Trophoblast cell (in vitro differentiated cells and primary cell): ENCODE measurements at regions not wholly inside any gene's neighbourhood (a gene's known extent, or its start where the extent isn't known, plus 50 kb on each side); places are given as distances from the start of the nearest gene placed in this dataset.

ENCODE experiments used
- DNase-seq, 2 donors: peaks; one replicate each; pipeline ENCODE4 v3.0.0-alpha.2; 2016
- H2AFZ ChIP-seq: 2 replicates; pipeline ENCODE4 v1.6.1; 2013; ENCODE audit warnings: low read length, moderate library complexity, mild to moderate bottlenecking; ENCODE audit not compliant: insufficient read depth, poor library complexity
- H2AK5ac ChIP-seq: 2 replicates; pipeline ENCODE4 v1.6.1; 2013; ENCODE audit warnings: mild to moderate bottlenecking, low read length
- H2BK120ac ChIP-seq: 2 replicates; pipeline ENCODE4 v1.6.1; 2013; ENCODE audit warnings: low read length, mild to moderate bottlenecking, moderate library complexity; ENCODE audit not compliant: insufficient read depth, poor library complexity
- H2BK12ac ChIP-seq: 2 replicates; pipeline ENCODE4 v1.6.1; 2013; ENCODE audit warnings: mild to moderate bottlenecking, low read length, moderate library complexity
- H2BK5ac ChIP-seq: 2 replicates; pipeline ENCODE4 v1.6.1; 2013; ENCODE audit warnings: low read length, low read depth, moderate library complexity, mild to moderate bottlenecking; ENCODE audit not compliant: poor library complexity
- H3K14ac ChIP-seq: 2 replicates; pipeline ENCODE4 v1.6.1; 2013; ENCODE audit warnings: mild to moderate bottlenecking, low read length
- H3K18ac ChIP-seq: 2 replicates; pipeline ENCODE4 v1.6.1; 2013; ENCODE audit warnings: mild to moderate bottlenecking, low read length
- H3K23ac ChIP-seq: 2 replicates; pipeline ENCODE4 v1.6.1; 2013; ENCODE audit warnings: low read length
- H3K27ac ChIP-seq: 2 replicates; pipeline ENCODE4 v1.5.1; 2013; ENCODE audit warnings: low read depth, mild to moderate bottlenecking, inconsistent platforms, low read length, moderate library complexity
- H3K27me3 ChIP-seq: 2 replicates; pipeline ENCODE4 v1.6.1; 2013; ENCODE audit warnings: inconsistent platforms, mild to moderate bottlenecking, low read length, moderate library complexity; ENCODE audit not compliant: insufficient read depth
- H3K36me3 ChIP-seq, 2 experiments: 1 replicate in 1 of 2; 2 replicates in 1 of 2; pipeline ENCODE4 v1.6.1; 2013; ENCODE audit warnings: low read length in 2 of 2, mild to moderate bottlenecking in 2 of 2, moderate library complexity in 1 of 2; ENCODE audit not compliant: insufficient read depth in 2 of 2, control insufficient read depth in 1 of 2
- H3K4ac ChIP-seq: 2 replicates; pipeline ENCODE4 v1.6.1; 2013; ENCODE audit warnings: low read depth, mild to moderate bottlenecking, low read length, moderate library complexity
- H3K4me1 ChIP-seq, 2 experiments: 1 replicate in 1 of 2; 2 replicates in 1 of 2; pipeline ENCODE4 v1.6.1; 2013; ENCODE audit warnings: low read length in 2 of 2, mild to moderate bottlenecking in 2 of 2, moderate library complexity in 1 of 2; ENCODE audit not compliant: insufficient read depth in 2 of 2, control insufficient read depth in 1 of 2
- H3K4me2 ChIP-seq: 2 replicates; pipeline ENCODE4 v1.6.1; 2013; ENCODE audit warnings: inconsistent platforms, mild to moderate bottlenecking, low read length, moderate library complexity
- H3K4me3 ChIP-seq: 2 replicates; pipeline ENCODE4 v1.5.1; 2013; ENCODE audit warnings: mild to moderate bottlenecking, low read depth, low read length, inconsistent platforms
- H3K79me1 ChIP-seq: one replicate; pipeline ENCODE4 v1.6.1; 2013; ENCODE audit warnings: low read length
- H3K79me2 ChIP-seq: 2 replicates; pipeline ENCODE4 v1.6.1; 2013; ENCODE audit warnings: low read length, mild to moderate bottlenecking; ENCODE audit not compliant: control insufficient read depth, insufficient read depth, poor library complexity
- H3K9ac ChIP-seq: 2 replicates; pipeline ENCODE4 v1.6.1; 2013; ENCODE audit warnings: mild to moderate bottlenecking, low read length
- H3K9me3 ChIP-seq: 2 replicates; pipeline ENCODE4 v1.6.1; 2013; ENCODE audit warnings: low read depth, mild to moderate bottlenecking, control low read depth, inconsistent platforms, low read length; ENCODE audit not compliant: insufficient read depth
- H4K12ac ChIP-seq: 2 replicates; pipeline ENCODE4 v1.6.1; 2013; ENCODE audit warnings: low read depth, mild to moderate bottlenecking, low read length, moderate library complexity
- H4K8ac ChIP-seq: 2 replicates; pipeline ENCODE4 v1.6.1; 2013; ENCODE audit warnings: low read depth, mild to moderate bottlenecking, low read length, moderate library complexity
- H4K91ac ChIP-seq: one replicate; pipeline ENCODE4 v1.6.1; 2013; ENCODE audit warnings: low read depth, mild to moderate bottlenecking, low read length, moderate library complexity
- WGBS: extraction: QIAGEN DNeasy Blood & Tissue Kit; methylation state at CpG from one replicate; pipeline ENCODE4 v1.1.7; 2013; ENCODE audit warnings: missing lambda C conversion rate; ENCODE audit not compliant: insufficient read length, insufficient coverage; ENCODE audit errors: extremely low coverage; 5-methylcytosine and 5-hydroxymethylcytosine counted together

DNA sequence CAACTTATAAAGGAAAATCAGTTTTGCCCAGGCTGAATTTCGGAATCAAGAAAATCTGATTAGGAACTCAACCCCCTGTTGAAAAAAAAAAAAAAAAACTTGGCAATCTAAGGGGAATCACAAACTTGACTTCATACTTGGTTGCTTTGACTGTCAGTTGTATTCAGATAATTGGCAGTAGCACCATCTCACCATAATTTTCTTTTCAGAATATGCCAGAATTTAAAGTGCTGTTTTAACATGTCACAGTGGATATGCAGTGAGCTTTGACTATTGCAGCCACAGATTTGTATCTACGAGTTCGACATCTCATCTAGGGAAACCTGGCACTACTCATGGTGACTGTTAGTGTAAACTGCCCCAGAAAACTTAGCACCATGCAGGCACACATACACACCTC, 761.4 kb upstream of the KLHL29 start:
- no peaks in the 10 kb centered on the region for H3K79me2 ChIP-seq
- H3K18ac ChIP-seq = no peak overlapping the region
- DNase-seq = no peak
- no peak overlapping the region for H4K8ac ChIP-seq
- no peak overlapping the region for H3K27ac ChIP-seq
- no peak overlapping the region for H3K14ac ChIP-seq
- H3K4me1 ChIP-seq = no peaks in the 10 kb centered on the region
- H3K4ac ChIP-seq = no peak overlapping the region
- no peak overlapping the region for H2BK5ac ChIP-seq
- no peaks in the 10 kb centered on the region for H3K9me3 ChIP-seq
- H3K23ac ChIP-seq = no peak overlapping the region
- H4K91ac ChIP-seq = no peak overlapping the region
- no peaks in the 10 kb centered on the region for H3K27me3 ChIP-seq
- H2AFZ ChIP-seq = no peak overlapping the region
- H4K12ac ChIP-seq = no peak overlapping the region
- H2BK12ac ChIP-seq = no peak overlapping the region
- H2AK5ac ChIP-seq = no peak overlapping the region
- H2BK120ac ChIP-seq = no peak overlapping the region
- no peak overlapping the region for H3K9ac ChIP-seq
- no peak overlapping the region for H3K4me2 ChIP-seq
- H3K4me3 ChIP-seq = no peak overlapping the region
- no CpG with 5 or more reads among the region's 3 CpGs for WGBS
- no peaks in the 10 kb centered on the region for H3K36me3 ChIP-seq
- H3K79me1 ChIP-seq = no peaks in the 10 kb centered on the region

DNA sequence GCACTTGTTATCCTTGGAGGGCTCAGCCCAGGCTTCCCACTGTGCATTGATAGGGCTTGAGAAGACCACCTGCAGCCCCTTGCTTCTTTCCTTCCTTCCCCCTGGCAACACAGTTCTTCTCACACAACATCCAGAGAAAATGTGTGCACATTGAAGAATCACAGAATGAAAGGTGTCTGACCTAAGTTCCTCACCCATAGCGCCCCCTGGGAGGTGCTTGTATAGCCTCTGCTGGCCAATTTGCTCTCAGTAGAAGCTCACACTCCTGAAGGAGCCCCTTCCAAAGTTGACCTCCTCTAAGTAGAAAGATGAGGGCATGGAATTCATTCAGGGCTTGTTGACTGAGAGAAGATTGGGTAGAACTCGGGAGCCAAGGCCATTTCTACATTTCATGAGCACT, 758.4 kb upstream of the KLHL29 start:
- no CpG with 5 or more reads among the region's 2 CpGs for WGBS
- H3K9ac ChIP-seq = no peak overlapping the region
- no peak for DNase-seq
- no peak overlapping the region for H3K18ac ChIP-seq
- H3K4me3 ChIP-seq = no peak overlapping the region
- no peak overlapping the region for H4K8ac ChIP-seq
- H3K4me2 ChIP-seq = no peak overlapping the region
- no peak overlapping the region for H4K91ac ChIP-seq
- H3K4me1 ChIP-seq = no peaks in the 10 kb centered on the region
- no peaks in the 10 kb centered on the region for H3K36me3 ChIP-seq
- no peaks in the 10 kb centered on the region for H3K79me1 ChIP-seq
- no peak overlapping the region for H3K23ac ChIP-seq
- no peak overlapping the region for H4K12ac ChIP-seq
- no peak overlapping the region for H2BK120ac ChIP-seq
- no peak overlapping the region for H2AFZ ChIP-seq
- H3K9me3 ChIP-seq = no peaks in the 10 kb centered on the region
- H2AK5ac ChIP-seq = no peak overlapping the region
- no peak overlapping the region for H3K4ac ChIP-seq
- H3K79me2 ChIP-seq = no peaks in the 10 kb centered on the region
- H3K14ac ChIP-seq = no peak overlapping the region
- H2BK12ac ChIP-seq = no peak overlapping the region
- no peak overlapping the region for H3K27ac ChIP-seq
- H3K27me3 ChIP-seq = no peaks in the 10 kb centered on the region
- no peak overlapping the region for H2BK5ac ChIP-seq

DNA sequence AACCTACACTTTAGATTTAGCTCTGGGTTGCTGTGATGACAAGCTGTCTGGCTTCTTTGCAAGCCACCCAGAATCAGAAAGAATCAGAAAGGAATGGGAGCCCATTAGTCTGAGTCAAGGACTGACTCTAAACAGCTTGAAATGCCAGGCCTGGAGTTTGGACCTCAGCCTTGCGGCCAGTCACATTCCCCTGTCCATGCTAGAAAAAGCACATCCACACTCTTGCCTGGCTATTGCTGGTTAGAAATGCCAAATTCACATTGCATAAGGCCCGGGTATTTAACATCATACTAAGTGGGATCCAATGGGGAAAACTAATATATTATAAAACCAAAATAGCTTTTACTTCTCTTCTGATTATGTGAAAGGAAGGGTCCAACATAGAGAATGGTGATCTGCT, 756.8 kb upstream of the KLHL29 start:
- Histone ChIP-seq H3K27me3 (no peaks in the 10 kb centered on the region), H3K4me3 (no peak overlapping the region), H2AK5ac (no peak overlapping the region), H4K91ac (no peak overlapping the region), H2BK12ac (no peak overlapping the region), H2AFZ (no peak overlapping the region), H3K9ac (no peak overlapping the region), H3K4me2 (no peak overlapping the region), H3K4me1 (no peaks in the 10 kb centered on the region), H3K14ac (no peak overlapping the region), H3K4ac (no peak overlapping the region), H3K9me3 (no peaks in the 10 kb centered on the region), H3K27ac (no peak overlapping the region), H4K12ac (no peak overlapping the region), H3K79me1 (no peaks in the 10 kb centered on the region), H3K36me3 (no peaks in the 10 kb centered on the region), H2BK5ac (no peak overlapping the region), H4K8ac (no peak overlapping the region), H3K23ac (no peak overlapping the region), H3K18ac (no peak overlapping the region), H2BK120ac (no peak overlapping the region), H3K79me2 (no peaks in the 10 kb centered on the region)
- no CpG with 5 or more reads among the region's 2 CpGs for WGBS
- no peak for DNase-seq

DNA sequence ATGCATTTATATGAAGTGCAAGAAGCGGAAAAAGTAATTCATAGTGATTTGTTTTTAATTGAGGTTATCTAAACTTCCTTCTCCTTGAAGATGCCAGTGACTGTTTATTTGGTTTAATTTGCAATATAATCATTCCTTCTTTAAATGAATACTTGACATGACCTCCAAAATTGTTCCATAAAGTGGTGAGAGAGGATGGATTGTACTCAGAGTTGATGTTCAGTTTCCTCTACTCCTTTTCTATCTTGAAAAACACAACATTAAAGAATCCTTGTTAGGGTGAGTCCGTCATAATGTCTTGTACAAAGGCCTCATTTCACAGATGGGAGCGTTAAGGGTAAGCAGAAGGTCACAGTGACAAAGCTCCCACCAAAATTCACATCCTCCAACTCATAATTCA, 756.1 kb upstream of the KLHL29 start:
- H3K18ac ChIP-seq = no peak overlapping the region
- no peak overlapping the region for H3K4me3 ChIP-seq
- H2BK5ac ChIP-seq = no peak overlapping the region
- no peak overlapping the region for H3K23ac ChIP-seq
- DNase-seq = no peak
- no peaks in the 10 kb centered on the region for H3K36me3 ChIP-seq
- H4K91ac ChIP-seq = no peak overlapping the region
- no peak overlapping the region for H4K8ac ChIP-seq
- H3K14ac ChIP-seq = no peak overlapping the region
- no peak overlapping the region for H2AK5ac ChIP-seq
- no peak overlapping the region for H2AFZ ChIP-seq
- no peaks in the 10 kb centered on the region for H3K79me1 ChIP-seq
- no peaks in the 10 kb centered on the region for H3K9me3 ChIP-seq
- H4K12ac ChIP-seq = no peak overlapping the region
- no peaks in the 10 kb centered on the region for H3K79me2 ChIP-seq
- no peak overlapping the region for H3K9ac ChIP-seq
- no peak overlapping the region for H3K4me2 ChIP-seq
- no peak overlapping the region for H3K4ac ChIP-seq
- H3K27me3 ChIP-seq = no peaks in the 10 kb centered on the region
- WGBS = no CpG with 5 or more reads among the region's 3 CpGs
- no peak overlapping the region for H2BK12ac ChIP-seq
- H2BK120ac ChIP-seq = no peak overlapping the region
- H3K4me1 ChIP-seq = no peaks in the 10 kb centered on the region
- no peak overlapping the region for H3K27ac ChIP-seq
